CD14-positive monocyte (primary cell): ENCODE measurements at regions not wholly inside any gene's neighbourhood (a gene's known extent, or its start where the extent isn't known, plus 50 kb on each side); places are given as distances from the start of the nearest gene placed in this dataset.

ENCODE experiments used
- DNase-seq, 3 donors: peaks; one replicate each; pipeline ENCODE4 v3.0.0-alpha.2; 2011 to 2022
- H2AFZ ChIP-seq: 2 replicates; pipeline ENCODE4 v1.6.0; 2012; ENCODE audit warnings: mild to moderate bottlenecking, low read depth, low read length, inconsistent platforms; ENCODE audit not compliant: insufficient read depth, poor library complexity, severe bottlenecking
- H3K27ac ChIP-seq, 2 donors: 1 replicate in 1 of 2; 2 replicates in 1 of 2; pipeline ENCODE4 v1.5.1; 2012 to 2013; ENCODE audit warnings: low read length in 2 of 2, control low read depth in 1 of 2, inconsistent platforms in 1 of 2, low read depth in 1 of 2, mild to moderate bottlenecking in 1 of 2
- H3K27me3 ChIP-seq, 2 donors: one replicate each; pipeline versions ENCODE4 v1.6.0 to v1.6.1; 2011 to 2013; ENCODE audit warnings: low read length in 2 of 2; ENCODE audit not compliant: control insufficient read depth in 2 of 2, insufficient read depth in 2 of 2
- H3K36me3 ChIP-seq, 2 donors: replicated peaks in 1 of 2; 1 replicate in 1 of 2; 2 replicates in 1 of 2; pipeline versions ENCODE4 v1.5.1 to v1.6.1; 2012 to 2013; ENCODE audit warnings: low read length in 2 of 2, control low read depth in 1 of 2, inconsistent platforms in 1 of 2, mild to moderate bottlenecking in 1 of 2; ENCODE audit not compliant: insufficient read depth in 2 of 2, control insufficient read depth in 1 of 2
- H3K4me1 ChIP-seq, 2 donors: 1 replicate in 1 of 2; 2 replicates in 1 of 2; pipeline versions ENCODE4 v1.5.1 to v1.6.1; 2012 to 2013; ENCODE audit warnings: low read length in 2 of 2, control low read depth in 1 of 2, inconsistent platforms in 1 of 2, mild to moderate bottlenecking in 1 of 2, moderate library complexity in 1 of 2; ENCODE audit not compliant: insufficient read depth in 2 of 2, control insufficient read depth in 1 of 2
- H3K4me2 ChIP-seq: replicated peaks from 2 replicates; pipeline ENCODE3; 2012; ENCODE audit warnings: low read length, moderate library complexity, mild to moderate bottlenecking; ENCODE audit not compliant: poor library complexity, severe bottlenecking; ENCODE audit errors: extremely low read depth
- H3K4me3 ChIP-seq, 3 experiments: fragments of 200-600 bp in 1 of 3; sonication (generic) in 1 of 3; replicated peaks in 1 of 3; 1 replicate in 2 of 3; 2 replicates in 1 of 3; pipeline ENCODE4 v1.5.1; 2011 to 2013; ENCODE audit warnings: low read length in 3 of 3, mild to moderate bottlenecking in 3 of 3, control low read depth in 2 of 3, low read depth in 2 of 3, inconsistent platforms in 1 of 3, moderate library complexity in 1 of 3
- H3K79me2 ChIP-seq: 2 replicates; pipeline ENCODE4 v1.6.0; 2012; ENCODE audit warnings: mild to moderate bottlenecking, control low read depth, inconsistent platforms, low read length, moderate library complexity; ENCODE audit not compliant: insufficient read depth
- H3K9ac ChIP-seq: 2 replicates; pipeline ENCODE4 v1.6.0; 2017; ENCODE audit warnings: low read length, mild to moderate bottlenecking; ENCODE audit not compliant: insufficient read depth, poor library complexity, severe bottlenecking
- H3K9me3 ChIP-seq, 2 donors: replicated peaks in 1 of 2; 1 replicate in 1 of 2; 2 replicates in 1 of 2; pipeline versions ENCODE4 v1.5.1 to v1.6.1; 2012 to 2013; ENCODE audit warnings: low read length in 2 of 2, control low read depth in 1 of 2; ENCODE audit not compliant: control insufficient read depth in 1 of 2, insufficient read depth in 1 of 2
- H4K20me1 ChIP-seq: 2 replicates; pipeline ENCODE4 v1.6.0; 2012; ENCODE audit warnings: mild to moderate bottlenecking, low read length, control low read depth, moderate library complexity; ENCODE audit not compliant: insufficient read depth
- H3K27ac Mint-ChIP-seq, 7 donors: one replicate each; pipeline ENCODE4 v1.8.0; 2020; ENCODE audit warnings: mild to moderate bottlenecking in 7 of 7, mixed read lengths in 7 of 7, moderate library complexity in 6 of 7, inconsistent platforms in 2 of 7
- H3K27me3 Mint-ChIP-seq, 3 donors: one replicate each; pipeline ENCODE4 v1.8.0; 2021 to 2022; ENCODE audit warnings: low read depth in 3 of 3, mild to moderate bottlenecking in 3 of 3, mixed read lengths in 3 of 3, moderate library complexity in 3 of 3, inconsistent platforms in 1 of 3
- H3K36me3 Mint-ChIP-seq, 2 donors: one replicate each; pipeline ENCODE4 v1.8.0; 2020; ENCODE audit warnings: mixed read lengths in 2 of 2, inconsistent platforms in 1 of 2, mild to moderate bottlenecking in 1 of 2
- H3K4me1 Mint-ChIP-seq: one replicate; pipeline ENCODE4 v1.8.0; 2020; ENCODE audit warnings: mild to moderate bottlenecking, mixed read lengths
- H3K4me3 Mint-ChIP-seq, 2 donors: one replicate each; pipeline ENCODE4 v1.8.0; 2020; ENCODE audit warnings: mild to moderate bottlenecking in 2 of 2, mixed read lengths in 2 of 2, moderate library complexity in 1 of 2
- H3K9me3 Mint-ChIP-seq, 7 donors: one replicate each; pipeline ENCODE4 v1.8.0; 2020 to 2022; ENCODE audit warnings: mixed read lengths in 7 of 7, mild to moderate bottlenecking in 6 of 7, moderate library complexity in 6 of 7, inconsistent platforms in 2 of 7
- WGBS: methylation state at CpG from one replicate; pipeline ENCODE4 v1.1.5; 2013; ENCODE audit warnings: missing lambda C conversion rate; ENCODE audit not compliant: insufficient coverage; 5-methylcytosine and 5-hydroxymethylcytosine counted together
- intact Hi-C, 2 donors: fragments of 100-400 bp; cut with micrococcal nuclease; formaldehyde crosslinking; loops; one replicate each; pipeline versions ENCODE4 v1.15.0 to v1.15.1; 2023
- TF ChIP-seq, protein P1 (sequence below): fragments of 200-600 bp; IDR thresholded peaks from one replicate; pipeline ENCODE4 v1.8.0; 2022; ENCODE audit warnings: antibody characterized with exemption, mild to moderate bottlenecking

DNA sequence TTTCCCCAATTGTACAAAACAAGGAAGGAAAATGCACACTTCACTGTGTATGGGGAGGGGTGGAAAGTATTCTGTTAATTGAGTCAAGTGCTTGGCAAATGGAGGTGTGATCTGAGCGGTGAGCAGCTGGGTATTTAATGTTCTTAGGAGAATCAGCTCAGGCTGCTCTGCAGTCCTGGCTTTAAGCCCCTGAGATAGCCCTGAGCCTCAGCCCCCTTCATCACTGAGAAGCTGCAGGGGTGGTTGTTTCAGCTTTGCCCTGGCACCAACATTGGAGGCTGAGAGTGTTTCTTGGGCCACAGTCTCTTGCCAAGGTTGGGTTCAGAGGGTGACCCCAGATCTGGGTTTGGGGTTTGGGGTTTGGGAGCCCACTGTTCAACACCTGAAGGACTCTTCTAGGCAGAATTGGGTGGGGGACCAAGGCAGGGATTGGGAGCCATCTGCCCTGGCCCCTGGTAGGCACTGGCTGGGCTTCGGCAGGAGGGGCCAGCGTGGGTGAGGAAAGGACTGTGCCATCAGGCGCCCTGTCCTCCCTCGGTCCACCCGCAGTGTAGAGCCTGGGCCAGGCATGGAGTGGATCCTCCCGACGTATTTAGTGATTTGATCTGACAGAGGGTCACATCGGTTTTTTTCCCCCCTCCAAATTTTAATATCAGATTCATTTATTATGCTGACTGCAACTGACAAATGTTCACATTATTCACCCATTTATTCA, 66.7 kb upstream of the ZNF536 start:
- Histone ChIP-seq H3K27ac (no peak overlapping the region), H3K4me3 (no peak overlapping the region), H3K4me1 (no peaks in the 10 kb centered on the region), H4K20me1 (no peaks in the 10 kb centered on the region), H3K9ac (no peak overlapping the region), H3K79me2 (no peaks in the 10 kb centered on the region), H2AFZ (no peak overlapping the region), H3K36me3 (no peaks in the 10 kb centered on the region), H3K27me3 (no peaks in the 10 kb centered on the region), H3K4me2 (no peak overlapping the region), H3K9me3 (no peaks in the 10 kb centered on the region)
- Mint-ChIP-seq H3K36me3 (no peaks in the 10 kb centered on the region), H3K4me3 (no peak overlapping the region), H3K9me3 (peaks cover 0 to 2% (median 0%) of the 10 kb centered on the region in 7 donors), H3K27me3 (peaks cover 0 to 4% (median 2%) of the 10 kb centered on the region in 3 donors), H3K27ac (no peak overlapping the region), H3K4me1 (no peaks in the 10 kb centered on the region)
- WGBS = 94% methylated on average over 5 of the region's 9 CpGs
- TF ChIP-seq, protein P1, sequence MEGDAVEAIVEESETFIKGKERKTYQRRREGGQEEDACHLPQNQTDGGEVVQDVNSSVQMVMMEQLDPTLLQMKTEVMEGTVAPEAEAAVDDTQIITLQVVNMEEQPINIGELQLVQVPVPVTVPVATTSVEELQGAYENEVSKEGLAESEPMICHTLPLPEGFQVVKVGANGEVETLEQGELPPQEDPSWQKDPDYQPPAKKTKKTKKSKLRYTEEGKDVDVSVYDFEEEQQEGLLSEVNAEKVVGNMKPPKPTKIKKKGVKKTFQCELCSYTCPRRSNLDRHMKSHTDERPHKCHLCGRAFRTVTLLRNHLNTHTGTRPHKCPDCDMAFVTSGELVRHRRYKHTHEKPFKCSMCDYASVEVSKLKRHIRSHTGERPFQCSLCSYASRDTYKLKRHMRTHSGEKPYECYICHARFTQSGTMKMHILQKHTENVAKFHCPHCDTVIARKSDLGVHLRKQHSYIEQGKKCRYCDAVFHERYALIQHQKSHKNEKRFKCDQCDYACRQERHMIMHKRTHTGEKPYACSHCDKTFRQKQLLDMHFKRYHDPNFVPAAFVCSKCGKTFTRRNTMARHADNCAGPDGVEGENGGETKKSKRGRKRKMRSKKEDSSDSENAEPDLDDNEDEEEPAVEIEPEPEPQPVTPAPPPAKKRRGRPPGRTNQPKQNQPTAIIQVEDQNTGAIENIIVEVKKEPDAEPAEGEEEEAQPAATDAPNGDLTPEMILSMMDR = no peak
- no peak for DNase-seq
- intact Hi-C loops = no loop called here

DNA sequence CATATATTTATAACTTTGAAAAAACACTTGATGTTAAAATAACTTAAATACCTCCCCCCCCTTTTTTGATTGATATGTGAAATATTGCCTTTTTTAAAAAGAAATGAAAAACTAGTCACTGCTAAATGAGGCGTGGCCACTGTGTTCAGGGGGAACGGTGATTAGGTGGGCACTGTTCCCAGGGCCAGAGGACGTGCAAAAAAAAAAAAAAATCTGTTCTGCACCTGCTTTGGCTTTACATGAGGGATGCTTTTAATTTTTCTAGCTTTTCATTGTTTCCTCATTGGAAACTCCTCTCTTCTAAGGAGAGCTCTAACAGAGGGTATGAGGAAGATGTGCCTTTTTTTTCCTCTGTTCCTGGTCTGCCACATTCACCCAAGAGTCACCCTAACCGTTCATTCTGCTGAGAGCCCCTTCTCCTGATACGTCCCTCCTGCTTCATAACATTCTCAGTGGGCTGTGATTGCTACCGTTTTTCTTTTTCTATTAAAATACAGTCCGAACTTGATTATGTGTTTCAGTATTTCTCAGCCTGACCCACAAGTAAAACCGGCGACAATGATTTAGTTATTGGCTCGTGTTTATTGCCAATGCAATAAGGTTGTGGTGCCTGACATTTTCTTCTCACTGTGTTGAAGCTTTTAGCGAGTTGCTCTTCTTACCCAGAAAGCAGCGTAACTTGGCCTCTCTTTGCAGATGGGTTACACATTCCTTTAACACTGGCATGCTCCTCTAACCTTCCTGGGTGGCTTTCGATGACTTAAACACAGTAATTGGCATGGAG, 64.8 kb upstream of the ZNF536 start:
- Histone ChIP-seq H4K20me1 (no peaks in the 10 kb centered on the region), H3K36me3 (no peaks in the 10 kb centered on the region), H3K79me2 (no peaks in the 10 kb centered on the region), H2AFZ (no peak overlapping the region), H3K27ac (no peak overlapping the region), H3K4me2 (no peak overlapping the region), H3K4me1 (no peaks in the 10 kb centered on the region), H3K4me3 (no peak overlapping the region), H3K27me3 (no peaks in the 10 kb centered on the region), H3K9ac (no peak overlapping the region), H3K9me3 (no peaks in the 10 kb centered on the region)
- intact Hi-C loops = no loop called here
- Mint-ChIP-seq H3K4me1 (no peaks in the 10 kb centered on the region), H3K36me3 (no peaks in the 10 kb centered on the region), H3K9me3 (peaks cover 0 to 2% (median 0%) of the 10 kb centered on the region in 7 donors), H3K27me3 (peaks cover 0 to 4% (median 2%) of the 10 kb centered on the region in 3 donors), H3K27ac (no peak overlapping the region), H3K4me3 (no peak overlapping the region)
- DNase-seq = no peak
- WGBS = 84% methylated on average over 8 of the region's 13 CpGs
- TF ChIP-seq, protein P1 = no peak
